Lower lobe of right lung (tissue), 2 donors: ENCODE measurements at regions not wholly inside any gene's neighbourhood (a gene's known extent, or its start where the extent isn't known, plus 50 kb on each side); places are given as distances from the start of the nearest gene placed in this dataset.

ENCODE experiments used
- ATAC-seq, 2 donors: fragments of 200-7000 bp; cut with Tn5 transposase; one replicate each; pipeline ENCODE4 v1.9.1; 2020 to 2022; ENCODE audit warnings: mild to moderate bottlenecking in 2 of 2, moderate library complexity in 2 of 2
- DNase-seq: peaks from one replicate; pipeline ENCODE4 v3.0.0-alpha.2; 2020
- H3K27ac ChIP-seq: fragments of 200-600 bp; one replicate; pipeline ENCODE4 v1.8.0; 2022
- H3K27me3 ChIP-seq: fragments of 200-600 bp; one replicate; pipeline ENCODE4 v1.8.0; 2022; ENCODE audit warnings: low read depth
- H3K36me3 ChIP-seq: fragments of 200-600 bp; one replicate; pipeline ENCODE4 v1.8.0; 2022; ENCODE audit warnings: mild to moderate bottlenecking
- H3K4me1 ChIP-seq: fragments of 200-600 bp; one replicate; pipeline ENCODE4 v1.8.0; 2022
- H3K4me3 ChIP-seq: fragments of 200-600 bp; one replicate; pipeline ENCODE4 v1.8.0; 2022; ENCODE audit warnings: mild to moderate bottlenecking
- H3K9me3 ChIP-seq: fragments of 200-600 bp; one replicate; pipeline ENCODE4 v1.8.0; 2022
- intact Hi-C: fragments of 100-400 bp; cut with DNase I; formaldehyde crosslinking; loops from one replicate; pipeline ENCODE4 v1.11.0; 2022
- TF ChIP-seq, protein P1 (sequence below): fragments of 200-600 bp; IDR thresholded peaks from one replicate; pipeline ENCODE4 v1.8.0; 2022; ENCODE audit warnings: antibody characterized with exemption, mild to moderate bottlenecking
- donor health status: DM: no; HTN: yes; CAD: no; lungs with severe emphysema.

DNA sequence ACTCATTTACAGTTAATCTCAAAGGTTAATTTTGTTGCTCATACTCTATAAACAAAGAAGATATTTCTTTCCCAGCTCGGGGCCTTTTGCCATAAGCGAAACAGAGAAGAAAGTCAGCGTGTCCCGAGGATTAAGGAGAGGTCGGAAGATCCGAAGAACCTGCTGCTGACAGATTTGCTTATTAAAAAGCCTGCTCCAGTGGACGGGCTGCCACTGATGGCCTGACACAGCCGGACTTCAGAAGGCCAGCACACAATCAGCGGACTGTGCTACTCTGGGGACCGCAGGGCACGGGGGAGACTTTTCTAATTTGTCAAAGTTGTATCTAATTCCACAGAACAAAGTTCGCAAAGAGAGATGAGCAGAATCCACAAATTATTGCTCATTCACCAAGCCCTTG is 315.4 kb downstream of the ETAA1 start:
- DNase-seq (no peak), ATAC-seq (no peak)
- Histone ChIP-seq H3K4me3 (no peak overlapping the region), H3K9me3 (no peaks in the 10 kb centered on the region), H3K36me3 (no peaks in the 10 kb centered on the region), H3K27ac (no peak overlapping the region), H3K27me3 (no peaks in the 10 kb centered on the region), H3K4me1 (no peaks in the 10 kb centered on the region)
- intact Hi-C loops: no loop called here
- TF ChIP-seq, protein P1, sequence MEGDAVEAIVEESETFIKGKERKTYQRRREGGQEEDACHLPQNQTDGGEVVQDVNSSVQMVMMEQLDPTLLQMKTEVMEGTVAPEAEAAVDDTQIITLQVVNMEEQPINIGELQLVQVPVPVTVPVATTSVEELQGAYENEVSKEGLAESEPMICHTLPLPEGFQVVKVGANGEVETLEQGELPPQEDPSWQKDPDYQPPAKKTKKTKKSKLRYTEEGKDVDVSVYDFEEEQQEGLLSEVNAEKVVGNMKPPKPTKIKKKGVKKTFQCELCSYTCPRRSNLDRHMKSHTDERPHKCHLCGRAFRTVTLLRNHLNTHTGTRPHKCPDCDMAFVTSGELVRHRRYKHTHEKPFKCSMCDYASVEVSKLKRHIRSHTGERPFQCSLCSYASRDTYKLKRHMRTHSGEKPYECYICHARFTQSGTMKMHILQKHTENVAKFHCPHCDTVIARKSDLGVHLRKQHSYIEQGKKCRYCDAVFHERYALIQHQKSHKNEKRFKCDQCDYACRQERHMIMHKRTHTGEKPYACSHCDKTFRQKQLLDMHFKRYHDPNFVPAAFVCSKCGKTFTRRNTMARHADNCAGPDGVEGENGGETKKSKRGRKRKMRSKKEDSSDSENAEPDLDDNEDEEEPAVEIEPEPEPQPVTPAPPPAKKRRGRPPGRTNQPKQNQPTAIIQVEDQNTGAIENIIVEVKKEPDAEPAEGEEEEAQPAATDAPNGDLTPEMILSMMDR: no peak

DNA sequence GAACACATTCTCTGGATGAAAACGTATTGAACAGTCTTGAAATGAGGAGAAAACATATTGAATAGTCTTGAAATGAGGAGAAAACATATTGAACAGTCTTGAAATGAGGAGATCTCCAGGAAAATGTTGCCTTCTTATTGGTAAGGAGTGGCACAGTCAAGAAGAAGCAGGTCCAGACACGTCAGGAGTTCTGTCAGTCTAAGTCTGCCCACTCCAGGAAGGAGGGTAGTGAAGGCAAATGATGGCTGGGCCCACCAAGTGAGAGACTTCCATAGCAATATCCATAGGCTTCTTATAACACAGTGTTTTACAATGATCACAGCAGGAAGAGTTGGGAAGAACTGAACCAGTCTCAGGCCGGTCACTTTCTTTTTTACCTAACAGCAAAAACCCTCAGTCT is 316.2 kb downstream of the ETAA1 start:
- no peak for ATAC-seq

DNA sequence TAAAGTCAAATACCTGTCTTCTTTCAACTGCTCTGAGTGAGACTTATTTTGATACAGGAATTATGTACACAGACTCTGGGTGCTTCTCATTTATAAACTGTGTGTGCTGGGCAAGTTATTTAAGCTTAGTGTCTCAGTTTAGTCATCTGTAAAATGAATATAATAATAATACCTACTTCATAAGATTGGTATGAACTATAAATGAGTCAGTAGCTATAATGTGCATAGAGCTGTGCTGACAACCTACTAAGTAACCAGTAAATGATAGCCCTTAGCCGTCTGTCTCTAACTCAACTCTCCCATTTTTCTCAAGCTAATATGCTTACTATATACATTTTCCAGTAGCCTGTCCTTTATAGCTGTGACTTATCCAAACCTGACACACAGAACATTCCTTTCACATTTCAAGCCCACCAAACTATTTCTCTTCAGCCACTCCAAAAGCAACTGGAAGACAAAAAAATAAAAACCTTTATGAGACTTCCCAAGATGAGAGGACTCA is 319.8 kb downstream of the ETAA1 start:
- H3K27ac ChIP-seq: no peak overlapping the region
- no peak overlapping the region for H3K4me3 ChIP-seq
- ATAC-seq (no peak), DNase-seq (no peak)
- intact Hi-C loops: no loop called here
- no peaks in the 10 kb centered on the region for H3K9me3 ChIP-seq
- TF ChIP-seq, protein P1: no peak
- H3K4me1 ChIP-seq: no peaks in the 10 kb centered on the region
- no peaks in the 10 kb centered on the region for H3K27me3 ChIP-seq
- H3K36me3 ChIP-seq: no peaks in the 10 kb centered on the region

More for the DNA sequence above, 316.2 kb downstream of the ETAA1 start:
- H3K4me3 ChIP-seq: no peak overlapping the region
- no peak overlapping the region for H3K27ac ChIP-seq
- H3K36me3 ChIP-seq: no peaks in the 10 kb centered on the region
- H3K27me3 ChIP-seq: no peaks in the 10 kb centered on the region
- intact Hi-C loops: no loop called here
- TF ChIP-seq, protein P1: no peak
- DNase-seq: no peak
- H3K9me3 ChIP-seq: no peaks in the 10 kb centered on the region
- no peaks in the 10 kb centered on the region for H3K4me1 ChIP-seq

DNA sequence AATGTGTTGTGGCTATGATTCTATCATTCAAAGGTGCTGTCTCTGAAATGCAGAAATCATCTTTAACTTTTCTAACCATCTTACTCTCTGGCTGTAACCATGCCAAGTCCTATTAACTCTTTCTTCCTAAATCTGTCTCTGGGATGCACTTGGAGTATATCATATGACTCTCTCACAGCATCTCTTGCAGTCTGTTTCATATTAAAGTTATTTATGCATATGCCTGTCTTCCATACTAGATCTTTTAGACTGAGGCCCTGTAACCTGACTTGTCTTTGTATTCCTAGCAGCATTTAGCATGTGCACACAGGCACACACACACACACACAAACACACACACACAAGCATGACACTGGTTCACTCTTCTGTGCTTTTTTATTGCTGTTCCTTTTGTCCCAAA is 320.6 kb downstream of the ETAA1 start:
- H3K36me3 ChIP-seq: no peaks in the 10 kb centered on the region
- no peaks in the 10 kb centered on the region for H3K9me3 ChIP-seq
- DNase-seq (no peak), ATAC-seq (no peak)
- no peak overlapping the region for H3K4me3 ChIP-seq
- H3K27me3 ChIP-seq: no peaks in the 10 kb centered on the region
- TF ChIP-seq, protein P1: no peak
- H3K4me1 ChIP-seq: no peaks in the 10 kb centered on the region
- intact Hi-C loops: no loop called here
- H3K27ac ChIP-seq: no peak overlapping the region

DNA sequence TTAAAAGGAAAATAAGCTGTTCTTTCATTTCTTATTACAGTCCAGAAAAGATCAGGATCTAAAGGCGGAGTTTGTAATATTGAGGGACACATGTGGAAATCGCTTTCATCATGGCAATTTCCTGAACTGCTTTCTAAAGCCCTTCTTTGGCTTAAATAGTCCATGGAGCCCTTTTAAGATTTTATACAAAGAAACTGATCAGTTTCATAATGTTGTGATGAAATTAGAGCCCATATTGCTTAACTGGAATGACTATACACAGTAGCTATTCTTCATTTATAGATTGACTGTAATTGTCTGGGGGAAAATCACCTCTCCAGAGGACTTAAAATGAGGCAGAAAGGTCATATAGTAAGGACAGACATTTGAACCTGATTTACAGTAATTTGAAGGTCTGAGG is 322.2 kb downstream of the ETAA1 start:
- DNase-seq (no peak), ATAC-seq (no peak)
- Histone ChIP-seq H3K4me1 (no peaks in the 10 kb centered on the region), H3K9me3 (no peaks in the 10 kb centered on the region), H3K4me3 (no peak overlapping the region), H3K27ac (no peak overlapping the region), H3K27me3 (no peaks in the 10 kb centered on the region), H3K36me3 (no peaks in the 10 kb centered on the region)
- TF ChIP-seq, protein P1: no peak
- intact Hi-C loops: no loop called here

DNA sequence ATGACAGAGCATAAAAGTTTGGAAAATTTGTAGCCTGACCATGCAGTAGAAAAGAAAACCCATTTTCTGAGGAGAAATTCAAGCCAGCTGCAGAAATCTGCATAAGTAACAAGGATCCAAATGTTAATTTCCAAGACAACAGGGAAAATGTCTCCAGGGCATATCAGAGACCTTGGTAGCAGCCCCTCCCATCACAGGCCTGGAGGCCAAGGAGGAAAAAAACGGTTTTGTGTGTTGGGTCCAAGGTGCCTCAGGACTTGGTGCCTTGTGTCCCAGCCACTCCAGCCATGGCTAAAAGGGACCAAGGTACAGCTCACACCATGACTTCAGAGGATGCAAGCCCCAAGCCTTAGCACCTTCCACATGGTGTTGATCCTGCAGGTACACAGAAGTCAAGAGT is 324.4 kb downstream of the ETAA1 start:
- ATAC-seq (no peak), DNase-seq (no peak)
- Histone ChIP-seq H3K9me3 (no peaks in the 10 kb centered on the region), H3K36me3 (no peaks in the 10 kb centered on the region), H3K4me3 (no peak overlapping the region), H3K27me3 (no peaks in the 10 kb centered on the region), H3K4me1 (no peaks in the 10 kb centered on the region), H3K27ac (no peak overlapping the region)
- TF ChIP-seq, protein P1: no peak
- intact Hi-C loops: no loop called here
